HG02973 (cell line): ENCODE measurements at regions not wholly inside any gene's neighbourhood (a gene's known extent, or its start where the extent isn't known, plus 50 kb on each side); places are given as distances from the start of the nearest gene placed in this dataset.
A peak's percentile ranks its signal among the peaks of the same experiment; 100 is the strongest.
"Not testable (repeated sequence)": the region's sequence is repeated elsewhere in the genome, so short reads cannot be mapped to it uniquely, and the experiment has no call there.

Experiments used
- ATAC-seq: cut with Tn5 transposase; IDR thresholded peaks from one replicate; pipeline ENCODE4 v1.9.1; 2021; ENCODE audit warnings: moderate library complexity; ENCODE audit not compliant: unreplicated experiment

DNA sequence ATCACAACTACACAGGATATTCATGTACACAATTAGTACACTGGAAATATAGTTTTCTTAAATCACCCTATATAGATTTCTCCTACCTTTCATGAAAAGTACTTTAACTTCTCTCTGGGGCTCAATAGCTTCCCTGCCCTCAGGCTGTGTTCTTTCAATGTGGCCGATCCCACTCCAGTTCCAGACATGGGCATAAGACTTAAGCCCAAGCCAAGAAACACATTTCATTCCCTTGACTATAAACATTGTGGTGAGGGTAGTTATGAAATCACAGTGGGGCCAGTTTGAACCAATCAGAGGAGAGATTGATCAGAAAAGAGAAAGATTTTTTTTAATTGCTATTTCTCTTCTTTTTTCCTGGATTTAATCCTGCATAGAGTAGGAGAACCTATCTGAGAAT, 904.6 kb upstream of the SORCS1 start:
- ATAC-seq, result no peak

DNA sequence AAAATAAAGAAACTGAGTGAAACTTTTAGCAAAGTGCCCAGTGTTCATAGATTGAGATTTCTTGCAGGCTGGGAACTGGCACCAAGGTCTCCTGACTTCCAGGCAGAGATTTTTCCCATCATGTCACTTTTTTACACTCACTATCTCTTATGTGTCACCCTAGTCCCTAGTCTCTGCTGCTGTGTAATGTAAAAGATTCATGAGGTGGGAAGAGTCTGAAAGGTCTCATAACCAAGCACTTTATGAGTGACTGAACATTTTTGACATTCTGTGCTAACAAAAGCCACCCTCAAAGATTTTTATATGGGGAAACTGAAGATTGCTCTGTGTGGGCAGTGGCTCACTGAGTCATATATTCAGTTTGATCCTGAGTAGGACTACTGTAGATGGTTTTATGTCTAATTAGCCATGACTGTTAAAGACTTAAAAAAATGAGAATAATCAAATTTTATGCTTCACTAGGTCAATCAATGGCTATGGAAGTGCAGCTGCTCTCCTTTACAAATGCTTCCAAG, 900.3 kb upstream of the SORCS1 start:
- ATAC-seq, result no peak

DNA sequence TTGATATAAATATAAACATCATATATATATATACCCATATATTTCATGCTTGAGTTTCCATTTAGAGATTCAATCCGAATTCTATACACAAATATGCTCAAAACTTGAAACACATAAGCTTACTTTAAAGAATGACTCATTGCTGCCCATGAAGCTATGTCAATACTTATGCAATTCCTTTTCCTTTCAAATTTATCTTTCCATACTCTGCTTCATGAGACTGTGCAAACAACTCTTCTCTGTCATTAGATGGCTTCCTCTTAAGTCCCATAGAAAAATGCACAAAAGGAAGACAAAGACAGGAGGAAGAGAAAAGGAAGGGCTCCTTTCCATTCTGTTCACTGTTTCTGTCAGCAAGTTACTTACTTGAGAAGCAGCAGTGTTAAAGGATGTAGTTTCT, 895.7 kb upstream of the SORCS1 start:
- no peak for ATAC-seq

DNA sequence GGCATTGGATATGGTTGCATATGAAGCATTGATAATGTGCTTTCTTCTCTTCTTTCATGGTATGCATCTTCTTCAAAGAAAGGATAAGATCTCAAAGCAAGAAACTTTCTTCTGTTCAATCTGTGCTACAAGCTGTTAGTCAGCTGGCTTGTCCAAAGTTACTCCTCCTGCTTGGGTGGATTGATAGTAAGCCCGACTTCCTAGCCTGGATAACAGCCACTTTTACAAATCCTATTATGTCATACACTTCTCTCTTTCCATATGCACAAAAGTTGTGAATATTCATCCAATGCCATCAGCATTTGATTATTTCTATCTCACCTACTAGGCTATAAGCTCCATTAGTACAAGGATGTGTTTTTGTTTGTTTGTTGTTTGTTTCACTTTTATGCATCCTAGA, 891.0 kb upstream of the SORCS1 start:
- no peak for ATAC-seq

DNA sequence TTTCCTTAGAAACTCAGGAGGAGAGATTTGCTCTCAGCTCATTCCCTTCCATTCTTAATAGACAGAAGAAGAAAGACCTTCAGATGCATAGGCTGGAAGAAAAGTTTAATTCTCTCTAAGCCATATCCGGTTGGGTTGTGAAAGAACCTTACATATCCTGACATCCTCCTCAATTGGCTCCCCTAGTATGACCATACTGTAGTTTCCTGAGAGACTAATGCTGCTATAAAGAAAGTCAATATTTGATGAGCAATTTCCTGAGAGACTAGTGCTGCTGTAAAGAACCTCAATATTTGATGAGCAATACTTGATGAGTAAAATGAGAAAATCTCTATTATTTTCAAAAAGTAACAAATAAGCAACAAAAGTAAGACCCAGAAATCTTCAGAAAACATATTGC, 888.5 kb upstream of the SORCS1 start:
- no peak for ATAC-seq

GRCh38 chr10:108051218-108051617, 886.7 kb upstream of the SORCS1 start:
- no peak for ATAC-seq

GRCh38 chr10:108050626-108051025, 886.1 kb upstream of the SORCS1 start:
- no peak for ATAC-seq

DNA sequence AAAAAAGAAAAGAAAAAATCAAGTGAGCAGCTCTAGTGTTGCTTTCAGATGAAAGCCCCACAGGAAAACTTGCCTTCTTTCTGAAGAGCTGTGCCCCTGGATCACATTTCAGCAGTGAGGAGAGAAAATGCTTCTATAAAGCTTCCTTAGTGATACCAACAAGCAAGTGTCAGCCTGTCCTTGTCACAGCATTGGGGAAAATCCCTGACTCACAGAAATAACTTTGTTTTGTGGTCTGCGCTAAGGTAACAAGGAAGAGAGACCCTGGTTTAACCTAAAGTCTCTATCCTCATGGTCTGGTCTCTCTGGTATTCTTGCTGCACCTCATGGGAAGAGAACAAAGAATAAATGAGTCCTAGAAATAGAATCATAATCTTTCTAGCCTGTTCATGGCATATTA, 885.2 kb upstream of the SORCS1 start:
- ATAC-seq, result no peak

DNA sequence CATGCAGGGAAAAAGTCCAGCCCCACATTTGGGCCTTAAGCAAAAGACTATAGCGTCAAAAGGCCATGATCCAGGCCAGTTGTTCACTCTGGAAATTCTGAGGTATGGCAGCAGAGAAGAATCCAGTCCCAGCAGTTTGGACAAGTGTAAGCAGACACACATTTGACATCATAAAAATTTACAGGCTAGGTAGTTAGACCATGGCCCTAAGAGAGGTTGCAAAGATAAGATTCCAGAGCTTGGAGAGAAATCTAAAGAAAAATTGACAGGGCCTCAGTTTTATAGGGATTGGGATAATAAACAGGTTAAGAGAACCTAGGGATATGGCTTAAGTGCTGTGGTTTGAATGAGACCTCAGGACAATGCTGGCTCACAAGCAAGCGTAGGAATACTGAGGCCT, 884.4 kb upstream of the SORCS1 start:
- ATAC-seq, result no peak

DNA sequence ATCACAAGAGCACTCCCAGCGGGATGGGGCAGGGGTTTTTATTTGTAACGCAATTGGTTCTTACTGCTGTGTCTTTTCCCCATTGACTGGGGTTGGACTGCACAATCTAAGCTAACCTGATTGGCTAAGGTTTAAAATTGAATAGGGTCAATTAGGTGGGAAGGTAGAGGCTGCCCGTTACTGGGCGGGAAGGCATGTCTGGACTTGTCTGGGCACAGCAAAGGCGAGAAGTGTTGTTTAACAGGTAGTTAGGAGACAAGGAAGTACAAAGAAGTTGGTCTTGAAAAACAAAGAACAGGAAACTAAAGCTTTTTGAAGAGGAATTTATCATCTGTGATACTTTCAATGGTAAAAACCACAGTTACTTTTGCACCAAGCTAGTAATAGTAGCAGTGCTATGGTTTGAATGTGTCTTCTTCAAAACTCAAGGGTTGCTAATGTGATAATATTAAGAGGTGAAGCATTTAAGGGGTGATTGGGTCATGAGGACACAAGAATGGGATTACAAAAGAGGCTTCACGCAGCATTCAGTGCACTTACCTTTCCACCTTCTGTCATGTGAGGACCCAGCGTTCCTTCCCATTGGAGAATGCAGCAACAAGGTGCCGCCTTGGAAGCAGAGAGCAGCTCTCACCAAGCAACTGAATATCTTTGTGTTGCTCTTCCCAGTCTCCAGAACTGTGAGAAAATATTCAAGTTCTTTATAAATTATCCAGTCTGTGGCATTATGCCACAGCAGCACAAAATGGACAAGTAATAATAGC, 875.5 kb upstream of the SORCS1 start:
- ATAC-seq, result no peak

- no peak for ATAC-seq
Measured at GRCh38 chr10:108037061-108037460, 872.6 kb upstream of the SORCS1 start.

GRCh38 chr10:108036265-108036664, 871.8 kb upstream of the SORCS1 start:
- no peak for ATAC-seq

GRCh38 chr10:108034829-108035228, 870.3 kb upstream of the SORCS1 start:
- no peak for ATAC-seq

- ATAC-seq, result not testable (repeated sequence)
Measured at GRCh38 chr10:108033518-108033917, 869.0 kb upstream of the SORCS1 start.

DNA sequence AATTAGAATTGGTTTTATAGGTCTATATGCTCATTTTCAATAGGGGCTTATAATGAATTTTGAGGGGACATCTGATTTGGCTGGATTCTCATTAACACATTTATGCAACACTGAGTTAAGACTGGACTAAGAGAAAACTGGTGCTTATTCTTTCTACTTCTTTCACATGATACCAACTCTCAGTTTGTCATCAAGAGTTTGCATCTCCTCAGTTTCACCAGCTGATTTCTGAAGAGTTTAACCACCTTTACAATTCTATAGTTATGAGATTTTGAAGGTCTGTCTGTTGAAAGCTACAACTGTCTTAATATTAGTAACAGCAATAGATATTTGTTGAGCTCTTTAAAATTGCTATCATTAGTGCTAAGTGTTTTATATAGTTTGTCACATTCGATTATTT, 867.0 kb upstream of the SORCS1 start:
- no peak for ATAC-seq

DNA sequence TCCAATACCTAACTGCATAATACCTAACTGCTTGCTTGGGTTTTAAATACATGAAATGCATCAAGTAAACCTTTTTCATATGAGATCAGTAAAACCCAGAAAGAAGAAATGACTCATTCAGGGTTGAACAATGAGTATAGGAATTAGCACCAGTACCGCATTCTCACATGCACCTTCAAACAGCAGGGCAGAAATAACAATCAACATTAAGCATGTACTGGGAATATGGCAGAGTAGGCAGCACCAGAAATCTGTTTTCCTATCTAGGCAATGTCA, 850.3 kb upstream of the SORCS1 start:
- ATAC-seq, result peak; percentile 66

- ATAC-seq, result no peak
Measured at GRCh38 chr10:108014145-108014901, 849.8 kb upstream of the SORCS1 start.

- ATAC-seq, result no peak
Measured at GRCh38 chr10:108005627-108006026, 841.1 kb upstream of the SORCS1 start.

DNA sequence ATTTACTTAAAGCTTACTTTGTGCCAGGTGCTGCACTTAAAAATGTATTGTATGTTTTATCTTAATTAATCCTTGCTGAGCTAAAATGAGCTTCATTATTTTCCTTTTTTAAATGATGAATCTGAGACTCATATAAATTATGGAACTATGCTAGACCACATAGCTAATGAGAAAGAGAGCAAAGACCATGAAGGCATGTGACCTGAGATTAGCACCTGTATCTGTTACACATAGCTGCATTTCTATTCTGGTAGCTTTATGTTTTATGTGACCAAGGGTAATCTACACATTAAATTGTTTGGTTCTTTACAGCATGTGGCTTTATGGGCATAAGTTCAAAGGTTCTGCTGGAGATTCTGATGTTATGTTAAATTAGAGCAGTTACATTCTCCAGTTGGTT, 839.1 kb upstream of the SORCS1 start:
- ATAC-seq, result no peak

DNA sequence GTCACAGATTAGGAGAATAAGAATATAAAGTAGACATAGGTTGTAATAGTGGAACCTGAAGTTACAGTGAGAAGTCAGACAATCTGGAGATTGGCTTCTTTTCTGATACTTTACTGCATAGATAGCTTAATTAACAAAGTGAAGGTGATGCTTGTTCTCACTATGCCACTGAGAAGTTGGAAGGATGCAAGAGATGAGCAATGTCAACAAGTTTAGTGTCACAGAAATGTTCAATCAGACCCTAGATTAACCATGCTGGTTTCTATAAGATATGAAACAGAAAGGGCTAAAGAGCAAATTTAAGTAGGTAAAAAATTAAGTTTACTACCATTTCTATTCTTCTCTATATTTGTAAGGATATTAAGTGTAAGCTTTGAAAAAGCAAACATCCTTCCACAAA, 838.6 kb upstream of the SORCS1 start:
- no peak for ATAC-seq

DNA sequence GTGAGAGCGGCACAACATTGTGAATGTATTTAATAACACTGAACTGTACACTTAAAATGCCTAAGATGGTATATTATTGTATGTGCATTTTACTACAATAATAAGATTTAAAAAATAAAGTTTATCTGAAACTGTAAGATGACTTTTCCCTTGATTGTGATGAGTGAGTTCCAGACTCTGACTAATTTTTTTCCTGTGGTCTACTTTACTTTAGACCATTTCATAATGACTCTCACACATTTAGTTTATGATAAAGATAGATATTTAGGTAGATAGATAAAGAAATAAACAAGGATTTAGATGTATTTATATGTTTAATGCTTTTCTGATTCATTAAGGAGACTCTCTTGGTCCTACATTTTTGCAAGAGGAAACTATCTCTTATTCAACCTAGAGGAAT, 835.9 kb upstream of the SORCS1 start:
- ATAC-seq, result no peak

- ATAC-seq, result no peak
Measured at GRCh38 chr10:107994621-107995270, 830.2 kb upstream of the SORCS1 start.
